Panc1 (cell line): ENCODE measurements at regions not wholly inside any gene's neighbourhood (a gene's known extent, or its start where the extent isn't known, plus 50 kb on each side); places are given as distances from the start of the nearest gene placed in this dataset.

ENCODE experiments used
- ATAC-seq: fragments of 200-7000 bp; cut with Tn5 transposase; 2 replicates; pipeline ENCODE4 v1.9.1; 2020; ENCODE audit warnings: mild to moderate bottlenecking, moderate library complexity
- BruUV-seq: library from RNA; stranded (reverse); fragments of 400-500 nt; replicated peaks from 2 replicates; lab custom pipeline; 2021; lab: Mats Ljungman, UMichigan
- CTCF ChIA-PET: fragments of 300-600 bp; sonication (Branson Sonifier 250); formaldehyde crosslinking; loops from one replicate; lab custom pipeline; 2022; ENCODE audit warnings: antibody characterized with exemption; lab: Charles Lee
- POLR2A ChIA-PET: fragments of 300-600 bp; sonication (Branson Sonifier 250); formaldehyde crosslinking; loops from one replicate; lab custom pipeline; 2022; ENCODE audit warnings: antibody characterized with exemption; lab: Charles Lee
- DNase-seq: peaks from one replicate; pipeline ENCODE4 v3.0.0-alpha.2; 2010; ENCODE audit warnings: low read depth, low spot score
- H3K27ac ChIP-seq: 2 replicates; pipeline ENCODE4 v1.5.1; 2011; ENCODE audit warnings: mild to moderate bottlenecking, low read length, inconsistent platforms
- H3K27me3 ChIP-seq: fragments of 200-500 bp; sonication (Bioruptor generic); 2 replicates; pipeline ENCODE4 v1.6.0; 2014; ENCODE audit warnings: low read length, inconsistent platforms; ENCODE audit not compliant: control insufficient read depth, insufficient read depth
- H3K36me3 ChIP-seq: fragments of 200-500 bp; sonication (Bioruptor generic); 2 replicates; pipeline ENCODE4 v1.5.1; 2014; ENCODE audit warnings: inconsistent platforms, mild to moderate bottlenecking, low read length, moderate library complexity; ENCODE audit not compliant: control insufficient read depth, insufficient read depth
- H3K4me1 ChIP-seq: 2 replicates; pipeline ENCODE4 v1.5.1; 2011; ENCODE audit warnings: inconsistent platforms, mild to moderate bottlenecking, low read length, moderate library complexity; ENCODE audit not compliant: control insufficient read depth, insufficient read depth
- H3K4me3 ChIP-seq, 2 experiments: 2 replicates each; pipeline ENCODE4 v1.5.1; 2011 to 2012; ENCODE audit warnings: low read depth in 2 of 2, low read length in 2 of 2, mild to moderate bottlenecking in 2 of 2, inconsistent platforms in 1 of 2, moderate library complexity in 1 of 2
- H3K9me3 ChIP-seq: fragments of 200-500 bp; sonication (Bioruptor generic); 2 replicates; pipeline ENCODE4 v1.5.1; 2014; ENCODE audit warnings: low read depth, mild to moderate bottlenecking, inconsistent platforms, low read length, moderate library complexity; ENCODE audit not compliant: control insufficient read depth, insufficient read depth
- POLR2AphosphoS5 ChIP-seq: IDR thresholded peaks from 2 replicates; pipeline ENCODE4 v1.6.1; 2012; ENCODE audit warnings: mild to moderate bottlenecking, low read depth, low read length, moderate library complexity
- SIN3A ChIP-seq: IDR thresholded peaks from 2 replicates; pipeline ENCODE4 v1.6.1; 2012; ENCODE audit warnings: low read depth, mild to moderate bottlenecking, low read length, moderate library complexity, borderline replicate concordance; ENCODE audit not compliant: insufficient read depth
- TCF7L2 ChIP-seq: IDR thresholded peaks from 2 replicates; pipeline ENCODE4 v1.6.1; 2011; ENCODE audit warnings: mild to moderate bottlenecking, low read depth, low read length, inconsistent platforms
- in situ Hi-C: cut with HindIII; loops from 2 replicates; pipeline ENCODE4 v1.10.0; 2016; ENCODE audit warnings: low sequenced_read_pairs, low pct_unique_long_range_greater_than_20kb
- intact Hi-C: fragments of 100-400 bp; cut with micrococcal nuclease; formaldehyde crosslinking; loops from one replicate; pipeline ENCODE4 v1.10.0; 2022; ENCODE audit not compliant: unreplicated experiment
- TF ChIP-seq, protein P1 (sequence below), 2 experiments: IDR thresholded peaks; 2 replicates each; pipeline ENCODE4 v1.6.1; 2011 to 2012; ENCODE audit warnings: low read depth in 2 of 2, control low read depth in 1 of 2, low read length in 1 of 2, mild to moderate bottlenecking in 1 of 2, moderate library complexity in 1 of 2; ENCODE audit not compliant: insufficient read depth in 1 of 2
- TF ChIP-seq, protein P2 (sequence below): fragments of 450-650 bp; IDR thresholded peaks from 2 replicates; pipeline ENCODE4 v1.5.1; 2017; ENCODE audit warnings: mild to moderate bottlenecking

DNA sequence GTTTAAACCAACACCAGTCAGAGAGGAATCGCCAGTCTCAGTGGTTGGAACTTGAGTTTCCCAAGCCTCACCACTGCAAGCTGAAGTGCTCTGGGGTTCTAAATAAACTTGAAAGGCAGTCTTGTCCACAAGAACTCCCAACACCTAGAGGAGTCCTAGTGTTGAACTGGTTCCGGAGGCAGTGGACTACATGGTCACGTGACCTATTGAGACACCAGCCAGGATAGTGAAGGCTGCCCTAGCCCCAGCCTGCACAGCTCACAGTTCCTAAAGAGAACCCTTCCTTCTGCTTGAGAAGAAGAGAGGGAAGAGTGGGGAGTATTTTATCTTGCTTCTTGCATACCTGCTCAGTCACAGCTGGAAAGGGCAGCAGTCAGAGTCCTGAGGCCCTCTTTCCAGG, 1012.7 kb upstream of the ADGRL3 start:
- in situ Hi-C loops (no loop called here), intact Hi-C loops (no loop called here)
- ChIA-PET CTCF (no interaction called here), POLR2A (no interaction called here)
- TF ChIP-seq, protein P1, sequence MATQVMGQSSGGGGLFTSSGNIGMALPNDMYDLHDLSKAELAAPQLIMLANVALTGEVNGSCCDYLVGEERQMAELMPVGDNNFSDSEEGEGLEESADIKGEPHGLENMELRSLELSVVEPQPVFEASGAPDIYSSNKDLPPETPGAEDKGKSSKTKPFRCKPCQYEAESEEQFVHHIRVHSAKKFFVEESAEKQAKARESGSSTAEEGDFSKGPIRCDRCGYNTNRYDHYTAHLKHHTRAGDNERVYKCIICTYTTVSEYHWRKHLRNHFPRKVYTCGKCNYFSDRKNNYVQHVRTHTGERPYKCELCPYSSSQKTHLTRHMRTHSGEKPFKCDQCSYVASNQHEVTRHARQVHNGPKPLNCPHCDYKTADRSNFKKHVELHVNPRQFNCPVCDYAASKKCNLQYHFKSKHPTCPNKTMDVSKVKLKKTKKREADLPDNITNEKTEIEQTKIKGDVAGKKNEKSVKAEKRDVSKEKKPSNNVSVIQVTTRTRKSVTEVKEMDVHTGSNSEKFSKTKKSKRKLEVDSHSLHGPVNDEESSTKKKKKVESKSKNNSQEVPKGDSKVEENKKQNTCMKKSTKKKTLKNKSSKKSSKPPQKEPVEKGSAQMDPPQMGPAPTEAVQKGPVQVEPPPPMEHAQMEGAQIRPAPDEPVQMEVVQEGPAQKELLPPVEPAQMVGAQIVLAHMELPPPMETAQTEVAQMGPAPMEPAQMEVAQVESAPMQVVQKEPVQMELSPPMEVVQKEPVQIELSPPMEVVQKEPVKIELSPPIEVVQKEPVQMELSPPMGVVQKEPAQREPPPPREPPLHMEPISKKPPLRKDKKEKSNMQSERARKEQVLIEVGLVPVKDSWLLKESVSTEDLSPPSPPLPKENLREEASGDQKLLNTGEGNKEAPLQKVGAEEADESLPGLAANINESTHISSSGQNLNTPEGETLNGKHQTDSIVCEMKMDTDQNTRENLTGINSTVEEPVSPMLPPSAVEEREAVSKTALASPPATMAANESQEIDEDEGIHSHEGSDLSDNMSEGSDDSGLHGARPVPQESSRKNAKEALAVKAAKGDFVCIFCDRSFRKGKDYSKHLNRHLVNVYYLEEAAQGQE (IDR thresholded peaks at IDR 0.05; ENCODE audit: insufficient read depth in 1 of 2, low read depth in 2 of 2, low read length in 1 of 2), result no peak
- no peak for TF ChIP-seq SIN3A
- TF ChIP-seq, protein P2, sequence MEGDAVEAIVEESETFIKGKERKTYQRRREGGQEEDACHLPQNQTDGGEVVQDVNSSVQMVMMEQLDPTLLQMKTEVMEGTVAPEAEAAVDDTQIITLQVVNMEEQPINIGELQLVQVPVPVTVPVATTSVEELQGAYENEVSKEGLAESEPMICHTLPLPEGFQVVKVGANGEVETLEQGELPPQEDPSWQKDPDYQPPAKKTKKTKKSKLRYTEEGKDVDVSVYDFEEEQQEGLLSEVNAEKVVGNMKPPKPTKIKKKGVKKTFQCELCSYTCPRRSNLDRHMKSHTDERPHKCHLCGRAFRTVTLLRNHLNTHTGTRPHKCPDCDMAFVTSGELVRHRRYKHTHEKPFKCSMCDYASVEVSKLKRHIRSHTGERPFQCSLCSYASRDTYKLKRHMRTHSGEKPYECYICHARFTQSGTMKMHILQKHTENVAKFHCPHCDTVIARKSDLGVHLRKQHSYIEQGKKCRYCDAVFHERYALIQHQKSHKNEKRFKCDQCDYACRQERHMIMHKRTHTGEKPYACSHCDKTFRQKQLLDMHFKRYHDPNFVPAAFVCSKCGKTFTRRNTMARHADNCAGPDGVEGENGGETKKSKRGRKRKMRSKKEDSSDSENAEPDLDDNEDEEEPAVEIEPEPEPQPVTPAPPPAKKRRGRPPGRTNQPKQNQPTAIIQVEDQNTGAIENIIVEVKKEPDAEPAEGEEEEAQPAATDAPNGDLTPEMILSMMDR, result no peak
- TF ChIP-seq TCF7L2, result no peak
- TF ChIP-seq POLR2AphosphoS5, result no peak
- Histone ChIP-seq H3K4me3 (no peak overlapping the region), H3K36me3 (no peaks in the 10 kb centered on the region), H3K9me3 (no peaks in the 10 kb centered on the region), H3K27ac (no peak overlapping the region), H3K27me3 (no peaks in the 10 kb centered on the region), H3K4me1 (no peaks in the 10 kb centered on the region)
- no TSS peak for BruUV-seq
- DNase-seq (no peak), ATAC-seq (no peak)

DNA sequence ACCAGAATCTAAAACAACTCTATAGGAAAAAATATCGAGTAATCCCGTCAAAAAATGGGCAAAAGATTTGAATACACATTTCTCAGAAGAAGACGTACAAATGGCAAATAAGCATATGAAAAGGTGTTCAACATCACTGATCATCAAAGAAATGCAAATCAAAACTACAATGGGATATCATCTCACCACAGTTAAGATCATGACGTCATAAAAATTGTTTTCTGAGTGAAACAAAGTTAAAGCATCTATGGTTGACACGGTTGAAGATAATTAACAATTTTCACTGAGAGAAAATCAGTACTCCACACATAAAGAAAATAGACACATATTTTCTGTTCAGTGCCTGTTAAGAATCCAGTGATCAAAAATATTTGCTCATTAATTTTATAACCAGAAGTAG, 1010.8 kb upstream of the ADGRL3 start:
- no peak overlapping the region for H3K27ac ChIP-seq
- H3K27me3 ChIP-seq, result no peaks in the 10 kb centered on the region
- intact Hi-C loops, result no loop called here
- no peaks in the 10 kb centered on the region for H3K4me1 ChIP-seq
- no peak for ATAC-seq
- in situ Hi-C loops, result no loop called here
- H3K9me3 ChIP-seq, result no peaks in the 10 kb centered on the region
- no peak for TF ChIP-seq SIN3A
- TF ChIP-seq, protein P1 (IDR thresholded peaks at IDR 0.05; ENCODE audit: insufficient read depth in 1 of 2, low read depth in 2 of 2, low read length in 1 of 2), result no peak
- TF ChIP-seq, protein P2, result no peak
- no peak for TF ChIP-seq POLR2AphosphoS5
- no peak for TF ChIP-seq TCF7L2
- H3K36me3 ChIP-seq, result no peaks in the 10 kb centered on the region
- ChIA-PET POLR2A (no interaction called here), CTCF (no interaction called here)
- H3K4me3 ChIP-seq, result no peak overlapping the region
- no TSS peak for BruUV-seq
- DNase-seq, result no peak
